Middle frontal gyrus (tissue), 1 donor: ENCODE measurements at regions not wholly inside any gene's neighbourhood (a gene's known extent, or its start where the extent isn't known, plus 50 kb on each side); places are given as distances from the start of the nearest gene placed in this dataset.

Experiments used
- DNase-seq: peaks from one replicate; pipeline ENCODE4 v3.0.0-alpha.2; 2015; ENCODE audit warnings: low spot score; ENCODE audit errors: extremely low spot score

GRCh38 chr4:107166873-107167450, 130.8 kb upstream of the DKK2 start:
- no peak for DNase-seq

GRCh38 chr4:107166181-107166580, 130.1 kb upstream of the DKK2 start:
- DNase-seq: no peak

GRCh38 chr4:107164962-107165475, 128.9 kb upstream of the DKK2 start:
- DNase-seq: no peak

GRCh38 chr4:107156443-107156842, 120.3 kb upstream of the DKK2 start:
- DNase-seq: no peak

- no peak for DNase-seq
These were observed 119.3 kb upstream of the DKK2 start for GRCh38 chr4:107155366-107155765.

GRCh38 chr4:107153956-107154355, 117.8 kb upstream of the DKK2 start:
- no peak for DNase-seq

- no peak for DNase-seq
These were observed 117.1 kb upstream of the DKK2 start for GRCh38 chr4:107153228-107153627.

- no peak for DNase-seq
These were observed 115.1 kb upstream of the DKK2 start for GRCh38 chr4:107151173-107151572.

GRCh38 chr4:107148904-107149303, 112.8 kb upstream of the DKK2 start:
- DNase-seq: no peak

- DNase-seq: no peak
These were observed 111.8 kb upstream of the DKK2 start for GRCh38 chr4:107147873-107148272.

- DNase-seq: no peak
These were observed 102.3 kb upstream of the DKK2 start for GRCh38 chr4:107138433-107138832.

- DNase-seq: no peak
These were observed 98.0 kb upstream of the DKK2 start for GRCh38 chr4:107133965-107134653.

- no peak for DNase-seq
These were observed 95.2 kb upstream of the DKK2 start for GRCh38 chr4:107131295-107131694.

GRCh38 chr4:107130157-107130556, 94.0 kb upstream of the DKK2 start:
- DNase-seq: no peak

- no peak for DNase-seq
These were observed 93.5 kb upstream of the DKK2 start for GRCh38 chr4:107129611-107130010.

- no peak for DNase-seq
These were observed 93.0 kb upstream of the DKK2 start for GRCh38 chr4:107129076-107129475.

- no peak for DNase-seq
These were observed 92.0 kb upstream of the DKK2 start for GRCh38 chr4:107128116-107128515.

GRCh38 chr4:107125496-107125895, 89.4 kb upstream of the DKK2 start:
- no peak for DNase-seq

- no peak for DNase-seq
These were observed 86.6 kb upstream of the DKK2 start for GRCh38 chr4:107122736-107123135.

- no peak for DNase-seq
These were observed 84.5 kb upstream of the DKK2 start for GRCh38 chr4:107120661-107121060.

- no peak for DNase-seq
These were observed 81.6 kb upstream of the DKK2 start for GRCh38 chr4:107117726-107118125.

- DNase-seq: no peak
These were observed 79.2 kb upstream of the DKK2 start for GRCh38 chr4:107115185-107115847.

GRCh38 chr4:107114059-107114458, 77.9 kb upstream of the DKK2 start:
- no peak for DNase-seq
